Suprapubic skin (tissue), 4 donors: ENCODE measurements at regions not wholly inside any gene's neighbourhood (a gene's known extent, or its start where the extent isn't known, plus 50 kb on each side); places are given as distances from the start of the nearest gene placed in this dataset.

Source experiments
- EP300 ChIP-seq: sonication (generic); formaldehyde crosslinking; IDR thresholded peaks from one replicate; pipeline ENCODE4 v1.6.1; 2017; ENCODE audit warnings: antibody characterized with exemption
- POLR2A ChIP-seq, 2 donors: fragments of 450-650 bp; IDR thresholded peaks; one replicate each; pipeline ENCODE4 v1.6.1; 2017; ENCODE audit warnings: antibody characterized with exemption in 2 of 2, mild to moderate bottlenecking in 2 of 2, moderate library complexity in 2 of 2
- POLR2AphosphoS5 ChIP-seq, 3 donors: sonication (generic); formaldehyde crosslinking; IDR thresholded peaks; one replicate each; pipeline ENCODE4 v1.6.1; 2017; ENCODE audit warnings: antibody characterized with exemption in 3 of 3
- TF ChIP-seq, protein P1 (sequence below), 2 donors: fragments of 200-600 bp in 1 of 2; fragments of 450-650 bp in 1 of 2; sonication (generic) in 1 of 2; IDR thresholded peaks; one replicate each; pipeline ENCODE4 v1.5.1; 2016 to 2019; ENCODE audit warnings: antibody characterized with exemption in 2 of 2, mild to moderate bottlenecking in 1 of 2, moderate library complexity in 1 of 2

DNA sequence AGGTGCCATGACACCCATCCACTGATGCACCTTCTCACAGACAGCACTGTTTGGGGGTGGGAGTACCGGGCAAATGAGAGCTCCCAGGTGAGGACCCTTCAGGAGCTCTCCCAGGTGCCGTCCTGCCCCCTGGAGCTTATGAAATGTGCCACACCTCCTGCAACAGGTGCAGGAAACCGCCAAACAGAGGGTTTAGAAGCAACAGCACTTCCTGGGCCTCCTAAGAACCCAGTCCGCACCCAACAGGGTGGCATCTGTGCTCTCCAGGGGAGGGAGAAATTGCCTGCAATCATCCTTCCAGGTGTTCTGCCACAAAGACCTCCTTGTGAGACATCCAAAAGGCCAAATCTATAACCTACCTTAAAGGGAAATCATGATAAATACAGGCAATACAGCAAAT lies 87.7 kb upstream of the ATP1B1 start:
- TF ChIP-seq, protein P1, sequence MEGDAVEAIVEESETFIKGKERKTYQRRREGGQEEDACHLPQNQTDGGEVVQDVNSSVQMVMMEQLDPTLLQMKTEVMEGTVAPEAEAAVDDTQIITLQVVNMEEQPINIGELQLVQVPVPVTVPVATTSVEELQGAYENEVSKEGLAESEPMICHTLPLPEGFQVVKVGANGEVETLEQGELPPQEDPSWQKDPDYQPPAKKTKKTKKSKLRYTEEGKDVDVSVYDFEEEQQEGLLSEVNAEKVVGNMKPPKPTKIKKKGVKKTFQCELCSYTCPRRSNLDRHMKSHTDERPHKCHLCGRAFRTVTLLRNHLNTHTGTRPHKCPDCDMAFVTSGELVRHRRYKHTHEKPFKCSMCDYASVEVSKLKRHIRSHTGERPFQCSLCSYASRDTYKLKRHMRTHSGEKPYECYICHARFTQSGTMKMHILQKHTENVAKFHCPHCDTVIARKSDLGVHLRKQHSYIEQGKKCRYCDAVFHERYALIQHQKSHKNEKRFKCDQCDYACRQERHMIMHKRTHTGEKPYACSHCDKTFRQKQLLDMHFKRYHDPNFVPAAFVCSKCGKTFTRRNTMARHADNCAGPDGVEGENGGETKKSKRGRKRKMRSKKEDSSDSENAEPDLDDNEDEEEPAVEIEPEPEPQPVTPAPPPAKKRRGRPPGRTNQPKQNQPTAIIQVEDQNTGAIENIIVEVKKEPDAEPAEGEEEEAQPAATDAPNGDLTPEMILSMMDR (IDR thresholded peaks at IDR 0.05) = no peak
- TF ChIP-seq POLR2A (IDR thresholded peaks at IDR 0.05) (no peak), EP300 (no peak), POLR2AphosphoS5 (IDR thresholded peaks at IDR 0.05) (no peak)
